ENCODE measurements at regions not wholly inside any gene's neighbourhood (a gene's known extent, or its start where the extent isn't known, plus 50 kb on each side); places are given as distances from the start of the nearest gene placed in this dataset.

DNA sequence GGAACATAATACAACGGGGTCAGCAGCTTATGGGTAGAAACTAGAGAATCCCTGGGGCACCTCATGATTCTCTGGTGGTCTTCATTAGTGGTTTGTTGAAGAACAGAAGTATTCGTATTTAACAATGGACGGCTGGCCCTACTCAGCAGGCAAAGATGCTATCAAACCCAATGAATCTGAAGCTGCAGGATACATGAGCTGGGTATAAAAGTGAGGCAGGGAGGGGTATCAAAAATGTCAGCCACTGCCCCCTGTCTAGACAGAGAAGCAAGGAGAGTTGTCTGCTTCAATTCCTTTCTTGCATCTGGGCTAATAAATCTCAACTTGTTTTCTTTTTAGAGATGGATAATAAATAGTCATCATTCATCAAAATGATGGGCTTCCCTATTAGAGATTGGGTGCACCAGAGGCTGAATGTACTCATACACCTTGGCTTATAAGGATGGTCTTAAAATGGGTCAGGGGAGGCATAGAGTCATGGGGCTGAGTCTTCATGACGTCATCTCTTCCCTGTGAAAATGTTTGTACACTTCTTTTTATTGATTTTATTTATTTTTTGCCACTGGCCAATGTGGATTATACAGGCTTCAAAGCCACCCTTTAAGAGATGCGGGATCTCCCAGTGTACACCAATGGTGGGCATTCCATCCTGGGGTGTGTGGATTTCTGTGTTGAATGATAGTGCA, 259.5 kb downstream of the SHOX start:
- TF ChIP-seq EP300 (IDR thresholded peaks at IDR 0.05; ENCODE audit: borderline replicate concordance in 1 of 2, low read depth in 2 of 2, low read length in 2 of 2) (no peak), GABPA (IDR thresholded peaks at IDR 0.05; ENCODE audit: borderline replicate concordance, insufficient read depth, low read length) (no peak), EZH2 (IDR thresholded peaks at IDR 0.05; ENCODE audit: low read depth, low read length, severe bottlenecking) (no peak), POLR2A (IDR thresholded peaks at IDR 0.05; ENCODE audit: control extremely low read depth in 1 of 2, low read depth in 2 of 2, low read length in 2 of 2) (no peak), CHD1 (IDR thresholded peaks at IDR 0.05; ENCODE audit: low read depth, low read length) (no peak), CHD2 (IDR thresholded peaks at IDR 0.05; ENCODE audit: low read length) (no peak), HDAC6 (IDR thresholded peaks at IDR 0.05; ENCODE audit: low read depth, low read length) (no peak), RAD21 (IDR thresholded peaks at IDR 0.05 in 1 of 2, conservative IDR thresholded peaks at IDR 0.05 in 1 of 2; ENCODE audit: low read depth in 2 of 2, low read length in 2 of 2) (no peak), TCF12 (IDR thresholded peaks at IDR 0.05; ENCODE audit: low read depth, low read length) (no peak), TEAD4 (IDR thresholded peaks at IDR 0.05; ENCODE audit: low read depth, low read length) (no peak), HDAC2 (IDR thresholded peaks at IDR 0.05; ENCODE audit: borderline replicate concordance in 1 of 2, low read depth in 2 of 2, low read length in 2 of 2) (no peak), CEBPB (IDR thresholded peaks at IDR 0.05; ENCODE audit: low read depth, low read length) (no peak), CREB1 (IDR thresholded peaks at IDR 0.05) (no peak)
- TF ChIP-seq, protein P1, sequence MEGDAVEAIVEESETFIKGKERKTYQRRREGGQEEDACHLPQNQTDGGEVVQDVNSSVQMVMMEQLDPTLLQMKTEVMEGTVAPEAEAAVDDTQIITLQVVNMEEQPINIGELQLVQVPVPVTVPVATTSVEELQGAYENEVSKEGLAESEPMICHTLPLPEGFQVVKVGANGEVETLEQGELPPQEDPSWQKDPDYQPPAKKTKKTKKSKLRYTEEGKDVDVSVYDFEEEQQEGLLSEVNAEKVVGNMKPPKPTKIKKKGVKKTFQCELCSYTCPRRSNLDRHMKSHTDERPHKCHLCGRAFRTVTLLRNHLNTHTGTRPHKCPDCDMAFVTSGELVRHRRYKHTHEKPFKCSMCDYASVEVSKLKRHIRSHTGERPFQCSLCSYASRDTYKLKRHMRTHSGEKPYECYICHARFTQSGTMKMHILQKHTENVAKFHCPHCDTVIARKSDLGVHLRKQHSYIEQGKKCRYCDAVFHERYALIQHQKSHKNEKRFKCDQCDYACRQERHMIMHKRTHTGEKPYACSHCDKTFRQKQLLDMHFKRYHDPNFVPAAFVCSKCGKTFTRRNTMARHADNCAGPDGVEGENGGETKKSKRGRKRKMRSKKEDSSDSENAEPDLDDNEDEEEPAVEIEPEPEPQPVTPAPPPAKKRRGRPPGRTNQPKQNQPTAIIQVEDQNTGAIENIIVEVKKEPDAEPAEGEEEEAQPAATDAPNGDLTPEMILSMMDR (IDR thresholded peaks at IDR 0.05; ENCODE audit: control extremely low read depth in 1 of 3, insufficient read depth in 1 of 3, low read depth in 1 of 3, low read length in 3 of 3), result no peak

Data from H1 (cell line).